Right atrium auricular region (tissue), 2 donors: ENCODE measurements at regions not wholly inside any gene's neighbourhood (a gene's known extent, or its start where the extent isn't known, plus 50 kb on each side); places are given as distances from the start of the nearest gene placed in this dataset.

Experiments used
- DNase-seq: peaks from one replicate; pipeline ENCODE4 v3.0.0-alpha.2; 2019; ENCODE audit warnings: low spot score
- H3K27ac ChIP-seq, 2 donors: fragments of 200-600 bp; sonication (generic); 1 replicate in 1 of 2; 2 replicates in 1 of 2; pipeline ENCODE4 v1.5.1; 2016 to 2019
- H3K27me3 ChIP-seq, 2 donors: fragments of 200-600 bp; sonication (generic); one replicate each; pipeline versions ENCODE4 v1.5.1 to v1.6.0; 2017 to 2019
- H3K36me3 ChIP-seq: fragments of 200-600 bp; sonication (generic); one replicate; pipeline ENCODE4 v1.5.1; 2016
- H3K4me1 ChIP-seq, 2 donors: fragments of 200-600 bp; sonication (generic); one replicate each; pipeline versions ENCODE4 v1.5.1 to v1.6.0; 2017 to 2019
- H3K4me3 ChIP-seq, 2 donors: fragments of 200-600 bp; sonication (generic); 1 replicate in 1 of 2; 2 replicates in 1 of 2; pipeline ENCODE4 v1.5.1; 2017 to 2019; ENCODE audit warnings: mild to moderate bottlenecking in 1 of 2, moderate library complexity in 1 of 2
- H3K9me3 ChIP-seq, 2 donors: fragments of 200-600 bp; sonication (generic); one replicate each; pipeline ENCODE4 v1.5.1; 2019
- CTCF ChIP-seq, 2 donors: fragments of 200-600 bp; sonication (generic); IDR thresholded peaks; one replicate each; pipeline ENCODE4 v1.5.1; 2019; ENCODE audit warnings: antibody characterized with exemption in 2 of 2

GRCh38 chrX:115472131-115472530 lies 88.8 kb upstream of the PLS3 start:
- no peak overlapping the region for H3K4me3 ChIP-seq
- no peak for DNase-seq
- H3K27me3 ChIP-seq: no peaks in the 10 kb centered on the region
- no peak for TF ChIP-seq CTCF (IDR thresholded peaks at IDR 0.05)
- no peaks in the 10 kb centered on the region for H3K4me1 ChIP-seq
- H3K27ac ChIP-seq: no peak overlapping the region
- H3K36me3 ChIP-seq: no peaks in the 10 kb centered on the region
- no peaks in the 10 kb centered on the region for H3K9me3 ChIP-seq

GRCh38 chrX:115486510-115486909 lies 74.5 kb upstream of the PLS3 start:
- no peak for DNase-seq
- Histone ChIP-seq H3K27me3 (no peaks in the 10 kb centered on the region), H3K4me3 (no peak overlapping the region), H3K36me3 (no peaks in the 10 kb centered on the region), H3K4me1 (no peaks in the 10 kb centered on the region), H3K27ac (no peak overlapping the region), H3K9me3 (peaks cover 0 to 5% of the 10 kb centered on the region in 2 donors)
- TF ChIP-seq CTCF (IDR thresholded peaks at IDR 0.05): no peak

DNA sequence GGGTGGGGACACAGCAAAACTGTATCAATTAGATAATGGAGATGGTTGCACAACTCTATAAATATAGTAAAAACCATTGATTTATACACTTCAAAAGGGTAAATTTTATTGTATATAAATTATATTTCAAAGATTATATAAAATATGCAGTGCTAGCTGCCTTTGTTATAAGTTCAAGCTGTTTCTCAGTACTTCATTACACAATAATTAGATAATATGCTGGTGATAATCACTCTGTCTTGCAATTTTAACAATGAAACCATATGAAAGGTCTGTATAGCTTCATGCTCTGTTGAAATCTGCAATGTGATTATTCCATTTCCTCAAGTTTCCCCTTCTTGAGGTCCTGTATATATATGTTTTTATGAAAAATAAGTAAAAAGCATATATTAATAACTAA lies 73.4 kb upstream of the PLS3 start:
- H3K36me3 ChIP-seq: no peaks in the 10 kb centered on the region
- H3K9me3 ChIP-seq: peaks cover 0 to 5% of the 10 kb centered on the region in 2 donors
- H3K27me3 ChIP-seq: no peaks in the 10 kb centered on the region
- H3K4me1 ChIP-seq: no peaks in the 10 kb centered on the region
- no peak for TF ChIP-seq CTCF (IDR thresholded peaks at IDR 0.05)
- DNase-seq: no peak
- H3K27ac ChIP-seq: no peak overlapping the region
- no peak overlapping the region for H3K4me3 ChIP-seq

GRCh38 chrX:115490814-115491213 lies 70.2 kb upstream of the PLS3 start:
- no peak for TF ChIP-seq CTCF (IDR thresholded peaks at IDR 0.05)
- no peak overlapping the region for H3K4me3 ChIP-seq
- DNase-seq: no peak
- peaks cover 0 to 5% of the 10 kb centered on the region in 2 donors for H3K9me3 ChIP-seq
- H3K4me1 ChIP-seq: no peaks in the 10 kb centered on the region
- H3K27ac ChIP-seq: no peak overlapping the region
- no peaks in the 10 kb centered on the region for H3K36me3 ChIP-seq
- H3K27me3 ChIP-seq: no peaks in the 10 kb centered on the region

GRCh38 chrX:115491766-115492165 lies 69.2 kb upstream of the PLS3 start:
- no peak for TF ChIP-seq CTCF (IDR thresholded peaks at IDR 0.05)
- H3K4me1 ChIP-seq: no peaks in the 10 kb centered on the region
- no peaks in the 10 kb centered on the region for H3K36me3 ChIP-seq
- no peak for DNase-seq
- H3K9me3 ChIP-seq: no peaks in the 10 kb centered on the region
- no peak overlapping the region for H3K4me3 ChIP-seq
- H3K27me3 ChIP-seq: no peaks in the 10 kb centered on the region
- H3K27ac ChIP-seq: peak overlapping the region in 1 of 2 donors; percentile 25

GRCh38 chrX:115493015-115493414 lies 68.0 kb upstream of the PLS3 start:
- Histone ChIP-seq H3K4me1 (no peaks in the 10 kb centered on the region), H3K27me3 (no peaks in the 10 kb centered on the region), H3K27ac (no peak overlapping the region), H3K9me3 (no peaks in the 10 kb centered on the region), H3K36me3 (no peaks in the 10 kb centered on the region), H3K4me3 (no peak overlapping the region)
- no peak for TF ChIP-seq CTCF (IDR thresholded peaks at IDR 0.05)
- DNase-seq: no peak
